Small intestine (tissue), 7 donors: ENCODE measurements at regions not wholly inside any gene's neighbourhood (a gene's known extent, or its start where the extent isn't known, plus 50 kb on each side); places are given as distances from the start of the nearest gene placed in this dataset.

Experiments used
- DNase-seq, 2 donors: peaks; one replicate each; pipeline versions ENCODE4 v3.0.0 to v3.0.0-alpha.2; 2013
- FAIRE-seq: peaks from 2 replicates; lab custom pipeline; 2012; peaks lifted over from hg19 to GRCh38; lab: Jason Lieb, UNC
- H3K27ac ChIP-seq, 3 donors: one replicate each; pipeline ENCODE4 v1.5.1; 2013; ENCODE audit warnings: low read length in 2 of 3, mild to moderate bottlenecking in 2 of 3, control low read depth in 1 of 3, inconsistent platforms in 1 of 3, low read depth in 1 of 3, moderate library complexity in 1 of 3
- H3K27me3 ChIP-seq, 3 donors: one replicate each; pipeline ENCODE4 v1.6.1; 2013; ENCODE audit warnings: low read length in 3 of 3, inconsistent platforms in 1 of 3; ENCODE audit not compliant: control insufficient read depth in 3 of 3, insufficient read depth in 3 of 3
- H3K36me3 ChIP-seq, 3 donors: one replicate each; pipeline ENCODE4 v1.6.1; 2013; ENCODE audit warnings: low read length in 3 of 3, inconsistent platforms in 1 of 3, low read depth in 1 of 3, mild to moderate bottlenecking in 1 of 3, moderate library complexity in 1 of 3; ENCODE audit not compliant: control insufficient read depth in 3 of 3, insufficient read depth in 2 of 3
- H3K4me1 ChIP-seq, 3 donors: one replicate each; pipeline ENCODE4 v1.6.1; 2013; ENCODE audit warnings: low read length in 2 of 3, inconsistent platforms in 1 of 3, low read depth in 1 of 3, mild to moderate bottlenecking in 1 of 3, moderate library complexity in 1 of 3; ENCODE audit not compliant: control insufficient read depth in 3 of 3, insufficient read depth in 2 of 3
- H3K4me3 ChIP-seq, 3 donors: one replicate each; pipeline ENCODE4 v1.5.1; 2013; ENCODE audit warnings: low read length in 3 of 3, control low read depth in 1 of 3, inconsistent platforms in 1 of 3, low read depth in 1 of 3, mild to moderate bottlenecking in 1 of 3, moderate library complexity in 1 of 3
- H3K9me3 ChIP-seq, 2 donors: one replicate each; pipeline ENCODE4 v1.6.1; 2013; ENCODE audit warnings: low read depth in 1 of 2, low read length in 1 of 2; ENCODE audit not compliant: control insufficient read depth in 2 of 2, insufficient read depth in 1 of 2
- WGBS, 3 donors: extraction: QIAGEN DNeasy Blood & Tissue Kit; methylation state at CpG; one replicate each; pipeline ENCODE4 v1.1.7; 2013; 5-methylcytosine and 5-hydroxymethylcytosine counted together
- donor health status: healthy with polysubstance abuse.
- donor health status: control.
- donor health status: control.
- donor health status: Bipolar disorder and iron deficiency.
- donor health status: healthy.

- FAIRE-seq (no peak), DNase-seq (no peak)
- H3K4me1 ChIP-seq: no peaks in the 10 kb centered on the region
- H3K27ac ChIP-seq: no peak overlapping the region
- WGBS, 3 donors: 89 to 94% (median 92%) methylated on average over 3 of the region's 3 CpGs
- H3K4me3 ChIP-seq: no peak overlapping the region
- no peaks in the 10 kb centered on the region for H3K36me3 ChIP-seq
- no peaks in the 10 kb centered on the region for H3K27me3 ChIP-seq
- H3K9me3 ChIP-seq: no peaks in the 10 kb centered on the region
Measured at GRCh38 chr4:126081336-126081735, 766.6 kb downstream of the FAT4 start.

- no peak overlapping the region for H3K27ac ChIP-seq
- H3K4me3 ChIP-seq: no peak overlapping the region
- H3K36me3 ChIP-seq: no peaks in the 10 kb centered on the region
- no peak for DNase-seq
- H3K9me3 ChIP-seq: no peaks in the 10 kb centered on the region
- WGBS, 3 donors: 76 to 85% (median 81%) methylated on average over 2 of the region's 2 CpGs
- H3K27me3 ChIP-seq: no peaks in the 10 kb centered on the region
- H3K4me1 ChIP-seq: no peaks in the 10 kb centered on the region
- FAIRE-seq: no peak
Measured at GRCh38 chr4:126086041-126086440, 771.3 kb downstream of the FAT4 start.

GRCh38 chr4:126087101-126087500 lies 772.3 kb downstream of the FAT4 start:
- no peak overlapping the region for H3K4me3 ChIP-seq
- no peaks in the 10 kb centered on the region for H3K4me1 ChIP-seq
- no peak for FAIRE-seq
- no peaks in the 10 kb centered on the region for H3K27me3 ChIP-seq
- H3K9me3 ChIP-seq: no peaks in the 10 kb centered on the region
- H3K27ac ChIP-seq: no peak overlapping the region
- H3K36me3 ChIP-seq: no peaks in the 10 kb centered on the region
- DNase-seq: no peak

- DNase-seq (no peak), FAIRE-seq (no peak)
- Histone ChIP-seq H3K9me3 (no peaks in the 10 kb centered on the region), H3K27ac (no peak overlapping the region), H3K27me3 (no peaks in the 10 kb centered on the region), H3K4me3 (no peak overlapping the region), H3K4me1 (no peaks in the 10 kb centered on the region), H3K36me3 (no peaks in the 10 kb centered on the region)
- WGBS, 3 donors: 54 to 68% (median 63%) methylated on average over 4 of the region's 4 CpGs
Measured at GRCh38 chr4:126097155-126097799, 782.5 kb downstream of the FAT4 start.

- no peak for FAIRE-seq
- H3K36me3 ChIP-seq: no peaks in the 10 kb centered on the region
- DNase-seq: no peak
- H3K27ac ChIP-seq: no peak overlapping the region
- H3K27me3 ChIP-seq: no peaks in the 10 kb centered on the region
- no peak overlapping the region for H3K4me3 ChIP-seq
- H3K9me3 ChIP-seq: peaks cover 0 to 4% of the 10 kb centered on the region in 2 donors
- 92 to 95% (median 94%) methylated on average over 8 of the region's 8 CpGs for WGBS, 3 donors
- H3K4me1 ChIP-seq: no peaks in the 10 kb centered on the region
Measured at GRCh38 chr4:126106658-126107057, 791.9 kb downstream of the FAT4 start.

GRCh38 chr4:126109836-126110235 lies 795.1 kb downstream of the FAT4 start:
- peaks cover 0 to 7% of the 10 kb centered on the region in 2 donors for H3K9me3 ChIP-seq
- WGBS, 3 donors: 86 to 91% (median 86%) methylated on average over 2 of the region's 2 CpGs
- no peak overlapping the region for H3K4me3 ChIP-seq
- H3K27me3 ChIP-seq: no peaks in the 10 kb centered on the region
- no peaks in the 10 kb centered on the region for H3K4me1 ChIP-seq
- H3K27ac ChIP-seq: no peak overlapping the region
- FAIRE-seq (no peak), DNase-seq (no peak)
- H3K36me3 ChIP-seq: no peaks in the 10 kb centered on the region

- FAIRE-seq (no peak), DNase-seq (no peak)
- Histone ChIP-seq H3K9me3 (peaks cover 0 to 7% of the 10 kb centered on the region in 2 donors), H3K4me3 (no peak overlapping the region), H3K27ac (no peak overlapping the region), H3K27me3 (no peaks in the 10 kb centered on the region), H3K36me3 (no peaks in the 10 kb centered on the region), H3K4me1 (no peaks in the 10 kb centered on the region)
- 80 to 86% (median 85%) methylated on average over 1 of the region's 1 CpG for WGBS, 3 donors
Measured at GRCh38 chr4:126113058-126113457, 798.3 kb downstream of the FAT4 start.

- no peaks in the 10 kb centered on the region for H3K27me3 ChIP-seq
Measured at GRCh38 chr4:126123611-126124325, 809.0 kb downstream of the FAT4 start.

More at GRCh38 chr4:126123611-126124325, 809.0 kb downstream of the FAT4 start:
- Histone ChIP-seq H3K36me3 (no peaks in the 10 kb centered on the region), H3K9me3 (peaks cover 0 to 7% of the 10 kb centered on the region in 2 donors), H3K4me3 (no peak overlapping the region), H3K27ac (no peak overlapping the region), H3K4me1 (no peaks in the 10 kb centered on the region)
- no peak for FAIRE-seq
- 50 to 60% (median 57%) methylated on average over 1 of the region's 1 CpG for WGBS, 3 donors
- no peak for DNase-seq
